ENCODE measurements at regions not wholly inside any gene's neighbourhood (a gene's known extent, or its start where the extent isn't known, plus 50 kb on each side); places are given as distances from the start of the nearest gene placed in this dataset.

GRCh38 chr2:49640630-49641029 is 486.3 kb upstream of the FSHR start:
- H3K4me2 ChIP-seq (ENCODE audit: low read length): no peak overlapping the region
- TF ChIP-seq POLR2AphosphoS5 (IDR thresholded peaks at IDR 0.05; ENCODE audit: low read depth, low read length): no peak
- TF ChIP-seq SRF (IDR thresholded peaks at IDR 0.05; ENCODE audit: low read depth): no peak
- TF ChIP-seq REST (IDR thresholded peaks at IDR 0.05; ENCODE audit: low read depth): no peak
- no peak for TF ChIP-seq ELF1 (IDR thresholded peaks at IDR 0.05; ENCODE audit: borderline replicate concordance, low read depth)
- no peak for TF ChIP-seq ZBTB33 (IDR thresholded peaks at IDR 0.05; ENCODE audit: extremely low read depth, insufficient replicate concordance, low read length)
- TF ChIP-seq ZFX (IDR thresholded peaks at IDR 0.05): no peak
- no peak for TF ChIP-seq POLR2A (IDR thresholded peaks at IDR 0.05; ENCODE audit: borderline replicate concordance, extremely low read depth, insufficient read depth, insufficient read length)
- no peak for TF ChIP-seq ZNF274 (IDR thresholded peaks at IDR 0.05; ENCODE audit: low read depth, low read length)
- no peak for TF ChIP-seq EZH2 (IDR thresholded peaks at IDR 0.05)
- no peak for TF ChIP-seq RAD21 (IDR thresholded peaks at IDR 0.05; ENCODE audit: low read depth)
- no peak for TF ChIP-seq CTCF (IDR thresholded peaks at IDR 0.05 in 2 of 3, conservative IDR thresholded peaks at IDR 0.05 in 1 of 3; ENCODE audit: borderline replicate concordance in 1 of 3, insufficient read depth in 1 of 3, low read depth in 2 of 3, low read length in 2 of 3)
- TF ChIP-seq YY1 (IDR thresholded peaks at IDR 0.05; ENCODE audit: extremely low read depth, insufficient replicate concordance, low read depth, low read length): no peak
- TF ChIP-seq JUND (IDR thresholded peaks at IDR 0.05): no peak
- TF ChIP-seq MAX (IDR thresholded peaks at IDR 0.05): no peak
- intact Hi-C loops (cut with micrococcal nuclease): no loop called here
- BruUV-seq (replicated peaks): no TSS peak
- H3K27me3 ChIP-seq (ENCODE audit: insufficient read depth, low read length): no peaks in the 10 kb centered on the region
- ChIA-PET POLR2A (no interaction called here), RAD21 (ENCODE audit: low non-redundant PET in 1 of 2, low total read pairs in 2 of 2, uncharacterized antibody in 2 of 2, unreplicated experiment in 2 of 2) (no interaction called here), CTCF (no interaction called here)
- H3K27ac ChIP-seq (ENCODE audit: low read depth, low read length): no peak overlapping the region
- no peaks in the 10 kb centered on the region for H3K9me2 ChIP-seq (ENCODE audit: insufficient read depth)
- H2AFZ ChIP-seq (ENCODE audit: low read depth, low read length, poor library complexity, severe bottlenecking): no peak overlapping the region
- no peak overlapping the region for H3K4me3 ChIP-seq (replicated peaks in 1 of 2; ENCODE audit: low read depth in 1 of 2, low read length in 2 of 2)
- DNase-seq (ENCODE audit: low read depth, low spot score): no peak
- H3K79me2 ChIP-seq (ENCODE audit: insufficient read depth, low read length): no peaks in the 10 kb centered on the region
- H3K9me3 ChIP-seq (ENCODE audit: control insufficient read depth in 1 of 2, insufficient read depth in 1 of 2, low read depth in 1 of 2, low read length in 2 of 2): peaks cover 0 to 8% of the 10 kb centered on the region in 2 experiments; a peak in 2 of 4 replicates
- no peak overlapping the region for H3K9ac ChIP-seq (ENCODE audit: low read length)
- no peaks in the 10 kb centered on the region for H3K4me1 ChIP-seq (ENCODE audit: control insufficient read depth in 1 of 2, insufficient read depth in 2 of 2, low read length in 2 of 2)
- ATAC-seq: no peak
- no peaks in the 10 kb centered on the region for H4K20me1 ChIP-seq (ENCODE audit: insufficient read depth)
- H3K36me3 ChIP-seq (ENCODE audit: control insufficient read depth in 1 of 2, insufficient read depth in 2 of 2, low read length in 2 of 2): no peaks in the 10 kb centered on the region
